HG02981 (cell line): ENCODE measurements at regions not wholly inside any gene's neighbourhood (a gene's known extent, or its start where the extent isn't known, plus 50 kb on each side); places are given as distances from the start of the nearest gene placed in this dataset.

Experiments
- ATAC-seq: cut with Tn5 transposase; IDR thresholded peaks from one replicate; pipeline ENCODE4 v1.9.1; 2021; ENCODE audit warnings: mild to moderate bottlenecking, moderate library complexity; ENCODE audit not compliant: unreplicated experiment

- ATAC-seq = no peak
These were observed 56.1 kb downstream of the KCNRG start for GRCh38 chr13:50071379-50071778.

GRCh38 chr13:50072676-50073075 lies 57.4 kb downstream of the KCNRG start:
- ATAC-seq = no peak

GRCh38 chr13:50073340-50073739 lies 58.1 kb downstream of the KCNRG start:
- no peak for ATAC-seq

GRCh38 chr13:50074843-50075242 lies 59.6 kb downstream of the KCNRG start:
- ATAC-seq = no peak

- ATAC-seq = peak; percentile 39
These were observed 60.4 kb downstream of the KCNRG start for GRCh38 chr13:50075619-50076097.

- no peak for ATAC-seq
These were observed 62.2 kb downstream of the KCNRG start for GRCh38 chr13:50077431-50077830.

GRCh38 chr13:50078231-50078894 lies 63.1 kb downstream of the KCNRG start:
- no peak for ATAC-seq

GRCh38 chr13:50078895-50079654 lies 63.8 kb downstream of the KCNRG start:
- ATAC-seq = no peak

- ATAC-seq = no peak
These were observed 64.5 kb downstream of the KCNRG start for GRCh38 chr13:50079655-50080202.

GRCh38 chr13:50080203-50080910 lies 65.1 kb downstream of the KCNRG start:
- no peak for ATAC-seq

GRCh38 chr13:50080911-50081678 lies 65.9 kb downstream of the KCNRG start:
- no peak for ATAC-seq

- ATAC-seq = peak; percentile 54
These were observed 66.6 kb downstream of the KCNRG start for GRCh38 chr13:50081679-50082425.

- peak; percentile 65 for ATAC-seq
These were observed 67.4 kb downstream of the KCNRG start for GRCh38 chr13:50082426-50083281.

GRCh38 chr13:50085063-50085462 lies 69.8 kb downstream of the KCNRG start:
- no peak for ATAC-seq

- ATAC-seq = no peak
These were observed 74.4 kb downstream of the KCNRG start for GRCh38 chr13:50089633-50090032.

- no peak for ATAC-seq
These were observed 75.0 kb downstream of the KCNRG start for GRCh38 chr13:50090211-50090610.

GRCh38 chr13:50094615-50095293 lies 79.5 kb downstream of the KCNRG start:
- ATAC-seq = no peak

- no peak for ATAC-seq
These were observed 83.4 kb downstream of the KCNRG start for GRCh38 chr13:50098693-50099092.
